Head of caudate nucleus (tissue), 42 donors: ENCODE measurements at regions not wholly inside any gene's neighbourhood (a gene's known extent, or its start where the extent isn't known, plus 50 kb on each side); places are given as distances from the start of the nearest gene placed in this dataset.
"Not testable (repeated sequence)": the region's sequence is repeated elsewhere in the genome, so short reads cannot be mapped to it uniquely, and the experiment has no call there.

Source experiments
- DNase-seq, 42 donors: peaks; one replicate each; pipeline versions ENCODE4 v3.0.0 to v3.0.0-alpha.2; 2020 to 2021; ENCODE audit warnings: mixed read lengths in 7 of 42
- intact Hi-C: fragments of 100-400 bp; cut with DNase I; formaldehyde crosslinking; loops from one replicate; pipeline ENCODE4 v1.15.0; 2022

DNA sequence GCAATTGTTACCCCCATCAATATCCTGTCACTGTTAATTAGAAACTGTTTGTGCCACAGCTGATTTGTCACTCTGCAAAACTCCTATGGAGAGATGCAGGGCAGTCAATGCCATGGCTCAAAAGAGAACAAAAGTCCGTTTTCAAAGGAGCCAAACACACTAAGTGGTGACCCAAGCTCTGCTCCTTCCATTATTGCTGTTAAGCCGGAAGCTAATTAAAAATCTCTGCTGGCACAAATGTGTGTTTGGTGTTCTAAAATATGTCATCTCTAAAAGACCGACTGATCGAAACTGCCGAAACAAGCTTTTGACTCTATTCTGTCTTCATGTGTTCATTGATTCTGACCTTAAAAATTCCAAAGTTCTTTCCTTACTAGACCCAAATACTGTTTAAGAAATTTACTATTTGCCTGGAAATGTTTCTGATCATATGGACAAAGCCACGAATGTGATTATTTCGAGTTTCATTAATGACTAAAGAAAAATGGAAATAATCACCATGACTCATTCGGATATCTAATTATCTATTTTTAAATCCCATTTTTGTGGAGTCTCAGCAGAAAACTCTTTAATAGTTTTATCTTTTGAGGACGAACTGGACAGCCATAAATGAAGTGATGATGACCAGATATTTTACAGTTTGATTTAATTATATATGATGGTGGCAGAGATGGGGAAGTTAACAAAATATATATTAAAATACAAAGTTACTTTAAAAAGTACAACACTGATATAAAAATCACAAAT, 287.6 kb downstream of the SOCS6 start:
- intact Hi-C loops = no loop called here
- no peak for DNase-seq

DNA sequence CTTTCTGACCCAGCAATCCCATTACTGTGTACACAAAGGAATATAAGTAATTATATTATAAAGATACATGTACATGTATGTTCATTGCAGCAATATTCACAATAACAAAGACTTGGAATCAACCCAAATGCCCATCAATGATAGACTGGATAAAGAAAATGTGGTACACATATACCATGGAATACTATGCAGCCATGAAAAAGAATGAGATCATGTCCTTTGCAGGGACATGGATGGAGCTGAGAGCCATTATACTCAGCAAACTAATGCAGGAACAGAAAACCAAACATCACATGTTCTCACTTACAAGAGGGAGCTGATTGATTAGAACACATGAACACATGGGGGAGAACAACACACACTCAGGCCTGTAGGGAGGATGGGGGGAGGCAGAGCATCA, 286.1 kb downstream of the SOCS6 start:
- DNase-seq, intact Hi-C loops: not testable (repeated sequence)

DNA sequence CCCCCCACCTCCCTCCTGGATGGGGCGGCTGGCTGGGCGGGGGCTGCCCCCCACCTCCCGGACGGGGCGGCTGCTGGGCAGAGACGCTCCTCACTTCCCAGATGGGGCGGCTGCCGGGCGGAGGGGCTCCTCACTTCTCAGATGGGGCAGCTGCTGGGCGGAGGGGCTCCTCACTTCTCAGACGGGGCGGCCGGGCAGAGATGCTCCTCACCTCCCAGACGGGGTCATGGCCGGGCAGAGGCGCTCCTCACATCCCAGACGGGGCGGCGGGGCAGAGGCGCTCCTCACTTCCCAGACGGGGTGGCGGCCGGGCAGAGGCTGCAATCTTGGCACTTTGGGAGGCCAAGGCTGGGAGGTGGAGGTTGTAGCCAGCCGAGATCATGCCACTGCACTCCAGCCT, 280.8 kb downstream of the SOCS6 start:
- intact Hi-C loops, DNase-seq: not testable (repeated sequence)

DNA sequence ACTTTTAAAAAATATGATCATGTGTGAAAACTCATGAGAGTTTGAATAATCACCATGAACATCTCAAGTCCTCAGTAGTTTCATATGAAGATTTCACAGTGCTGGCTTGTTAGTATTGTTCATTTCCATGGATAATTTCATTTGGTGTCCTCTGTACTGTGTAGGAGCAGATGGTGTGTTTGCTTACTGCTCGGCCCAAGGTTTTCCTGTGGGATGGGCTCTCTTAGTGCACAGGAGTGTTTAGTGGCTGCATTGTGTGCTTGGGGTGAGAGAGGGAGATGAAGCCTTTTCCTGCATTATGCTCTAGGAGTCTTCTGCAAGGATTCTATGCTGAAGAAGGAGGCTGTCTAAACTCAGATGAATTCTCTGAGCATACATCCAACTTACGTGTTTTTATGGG, 270.6 kb downstream of the SOCS6 start:
- intact Hi-C loops = no loop called here
- no peak for DNase-seq

DNA sequence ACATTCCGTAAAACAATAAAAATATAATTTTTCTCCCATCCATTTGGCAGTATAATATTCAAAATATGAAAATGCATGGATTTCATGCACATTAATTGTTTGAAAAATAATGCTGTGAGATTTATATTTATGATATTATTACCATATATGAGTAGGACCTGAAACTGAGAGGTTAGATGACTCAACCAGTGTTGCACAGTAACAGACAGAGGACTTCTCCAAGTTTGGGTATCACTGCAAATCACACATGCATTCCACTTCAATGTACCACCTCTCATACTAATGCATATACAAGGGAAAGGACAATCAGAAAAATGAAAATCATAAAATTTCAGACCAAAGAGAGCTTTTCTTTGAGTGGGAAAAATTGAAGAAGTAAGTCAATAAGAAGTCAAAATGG, 269.5 kb downstream of the SOCS6 start:
- intact Hi-C loops = no loop called here
- no peak for DNase-seq

DNA sequence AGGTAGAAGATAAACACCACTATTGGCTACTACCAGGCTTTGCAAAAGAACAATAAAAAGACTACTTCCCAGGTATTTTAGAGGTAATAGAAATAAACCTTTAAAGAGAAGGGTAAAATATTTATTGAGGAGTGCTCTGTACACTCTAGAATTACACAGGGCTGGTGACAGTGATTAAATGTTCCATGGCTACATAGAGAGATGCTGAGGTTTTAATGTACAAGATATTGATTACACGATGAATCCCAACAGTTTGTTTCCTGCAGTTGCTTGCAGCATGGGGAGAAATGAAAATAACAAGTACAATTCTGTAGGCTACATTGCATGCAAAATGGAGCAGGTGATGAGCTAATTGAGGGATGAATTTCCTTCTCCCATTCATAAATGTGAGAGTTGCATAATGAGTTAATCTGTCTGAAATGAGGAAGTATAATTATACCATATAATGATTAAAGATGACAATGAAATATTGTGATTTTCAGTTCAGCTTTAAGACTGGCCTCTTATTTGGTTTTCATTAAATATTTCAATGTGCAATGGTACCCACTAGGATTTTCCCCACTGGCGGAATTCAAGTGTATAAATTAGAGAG, 266.1 kb downstream of the SOCS6 start:
- intact Hi-C loops = no loop called here
- no peak for DNase-seq

DNA sequence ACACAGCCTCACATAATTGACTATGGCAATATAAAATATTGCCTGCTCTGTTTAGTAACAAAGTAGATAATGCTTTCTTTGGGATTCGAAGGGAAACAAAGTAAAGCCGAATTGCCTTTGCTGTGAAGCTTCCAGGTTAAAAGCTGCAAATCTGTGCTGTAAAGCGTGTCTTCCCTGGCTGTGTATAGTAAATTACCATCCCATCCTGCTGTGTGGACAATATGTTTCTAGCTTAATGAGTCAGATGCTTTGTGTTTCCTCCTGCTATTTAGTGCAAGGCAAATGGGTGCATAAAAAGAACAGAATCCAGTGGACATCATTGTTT, 265.1 kb downstream of the SOCS6 start:
- intact Hi-C loops = no loop called here
- no peak for DNase-seq

DNA sequence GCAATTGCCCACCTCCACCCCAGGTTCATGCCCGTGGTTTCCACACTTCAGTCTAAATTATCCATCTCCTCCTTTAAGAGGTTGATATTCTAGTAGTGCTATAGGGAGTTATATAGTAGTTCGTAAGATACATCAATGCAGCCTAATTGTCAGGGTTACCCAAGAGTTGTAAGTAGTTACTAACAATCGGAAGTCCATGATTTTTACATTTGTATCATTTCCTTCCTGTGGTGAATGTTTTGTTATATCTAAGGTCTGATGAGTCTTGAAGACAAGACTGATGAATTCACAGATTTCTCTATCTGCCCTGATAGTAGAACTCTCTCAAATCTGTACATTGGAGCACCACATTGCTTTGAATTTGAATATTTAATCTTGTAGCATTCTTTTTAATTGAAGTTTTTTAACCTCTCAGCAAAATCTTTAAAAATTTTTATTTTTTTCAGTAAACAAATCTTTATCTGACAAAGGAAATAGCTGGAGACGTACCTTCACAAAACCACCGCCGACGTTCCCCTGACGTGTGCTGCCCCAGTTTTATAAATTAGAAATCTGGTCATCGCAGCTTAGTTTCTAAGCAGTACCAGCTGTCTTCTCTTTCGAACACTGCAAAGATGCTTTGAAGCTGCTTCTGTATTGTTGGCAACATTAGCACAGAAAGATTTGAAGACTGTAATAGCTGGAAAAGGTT, 264.5 kb downstream of the SOCS6 start:
- DNase-seq = no peak
- intact Hi-C loops = no loop called here

DNA sequence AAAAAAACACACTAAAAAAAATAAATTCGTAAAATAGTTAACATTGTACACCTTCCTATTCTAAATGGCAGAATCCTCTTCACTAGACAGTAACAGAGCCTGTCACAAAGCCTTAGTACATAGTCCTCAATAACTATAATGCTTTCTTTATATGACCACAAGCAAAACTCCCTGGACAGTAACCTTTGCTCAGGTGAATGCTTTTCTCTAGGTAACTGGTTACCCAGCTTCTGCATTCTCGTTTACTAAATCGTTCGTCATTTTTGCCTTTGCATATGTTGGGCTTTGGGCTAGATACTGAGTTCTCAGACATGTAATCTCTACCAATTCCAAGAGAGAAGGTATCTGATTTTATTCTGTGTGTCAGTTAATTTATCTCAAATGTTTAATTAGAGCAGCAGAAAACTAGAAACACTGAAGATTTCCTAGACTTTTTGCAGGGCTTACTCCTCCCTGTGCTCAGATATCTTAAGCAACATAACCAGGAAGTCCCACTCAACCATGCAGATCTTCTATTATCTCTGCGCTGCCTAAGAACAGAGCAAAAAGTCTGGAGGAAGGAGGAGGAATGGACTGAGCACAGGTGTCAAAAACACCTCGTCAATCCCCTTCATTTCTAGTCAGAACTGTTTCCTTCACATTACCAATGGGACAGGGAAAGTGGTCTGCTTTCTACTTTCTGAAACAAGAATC, 247.7 kb downstream of the SOCS6 start:
- intact Hi-C loops = no loop called here
- no peak for DNase-seq

DNA sequence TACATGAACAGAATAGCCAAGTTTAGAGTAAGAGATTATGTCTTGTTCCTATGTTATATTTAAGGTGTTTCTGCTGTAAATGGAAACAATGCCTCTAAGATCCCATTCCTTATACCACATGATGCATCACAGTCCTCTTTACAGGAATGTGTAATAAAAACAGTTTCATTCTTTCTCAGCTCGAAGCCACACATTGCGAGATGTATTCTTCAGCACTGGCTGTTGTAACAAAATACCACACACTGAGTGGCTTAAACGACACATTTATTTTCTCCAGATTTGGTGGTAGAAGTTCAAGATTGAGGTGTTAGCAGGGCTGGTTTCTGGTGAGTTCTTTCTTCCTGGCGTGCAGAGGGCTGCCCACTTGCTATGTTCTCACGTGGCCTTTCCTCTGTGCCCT, 246.2 kb downstream of the SOCS6 start:
- DNase-seq = no peak
- intact Hi-C loops = no loop called here

DNA sequence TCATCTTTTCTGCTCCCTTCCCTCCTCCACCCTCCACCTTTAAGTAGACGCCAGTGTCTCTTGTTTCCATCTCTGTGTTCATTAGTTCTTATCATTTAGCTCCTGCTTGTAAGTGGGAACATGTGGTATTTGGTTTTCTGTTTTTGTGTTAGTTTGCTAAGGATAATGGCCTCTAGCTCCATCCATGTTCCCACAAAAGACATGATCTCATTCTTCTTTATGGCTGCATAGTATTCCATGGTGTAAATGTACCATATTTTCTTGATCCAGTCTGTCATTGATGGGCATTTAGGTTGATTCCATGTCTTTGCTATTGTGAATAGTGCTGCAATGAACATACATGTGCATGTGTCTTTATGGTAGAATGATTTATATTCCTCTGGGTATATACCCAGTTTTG, 236.5 kb downstream of the SOCS6 start:
- DNase-seq, intact Hi-C loops: not testable (repeated sequence)

DNA sequence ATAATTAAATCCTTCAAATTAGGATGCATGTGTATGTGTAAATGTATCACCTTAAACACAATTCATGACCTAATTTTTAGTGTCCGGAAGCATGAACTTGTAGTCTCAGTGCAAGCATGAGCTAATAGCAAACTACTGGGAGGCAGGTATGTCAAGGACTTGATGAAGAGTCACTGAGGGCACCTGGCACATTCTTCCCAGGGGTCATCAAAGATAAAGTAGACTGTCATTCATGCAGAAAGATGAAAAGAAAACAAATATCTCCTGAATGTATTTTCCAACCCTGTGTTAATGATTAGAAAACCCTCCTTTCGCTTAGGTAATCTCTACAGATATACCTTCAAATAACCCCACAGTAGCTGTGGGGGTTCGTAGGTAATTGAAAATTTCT, 234.9 kb downstream of the SOCS6 start:
- intact Hi-C loops = no loop called here

DNA sequence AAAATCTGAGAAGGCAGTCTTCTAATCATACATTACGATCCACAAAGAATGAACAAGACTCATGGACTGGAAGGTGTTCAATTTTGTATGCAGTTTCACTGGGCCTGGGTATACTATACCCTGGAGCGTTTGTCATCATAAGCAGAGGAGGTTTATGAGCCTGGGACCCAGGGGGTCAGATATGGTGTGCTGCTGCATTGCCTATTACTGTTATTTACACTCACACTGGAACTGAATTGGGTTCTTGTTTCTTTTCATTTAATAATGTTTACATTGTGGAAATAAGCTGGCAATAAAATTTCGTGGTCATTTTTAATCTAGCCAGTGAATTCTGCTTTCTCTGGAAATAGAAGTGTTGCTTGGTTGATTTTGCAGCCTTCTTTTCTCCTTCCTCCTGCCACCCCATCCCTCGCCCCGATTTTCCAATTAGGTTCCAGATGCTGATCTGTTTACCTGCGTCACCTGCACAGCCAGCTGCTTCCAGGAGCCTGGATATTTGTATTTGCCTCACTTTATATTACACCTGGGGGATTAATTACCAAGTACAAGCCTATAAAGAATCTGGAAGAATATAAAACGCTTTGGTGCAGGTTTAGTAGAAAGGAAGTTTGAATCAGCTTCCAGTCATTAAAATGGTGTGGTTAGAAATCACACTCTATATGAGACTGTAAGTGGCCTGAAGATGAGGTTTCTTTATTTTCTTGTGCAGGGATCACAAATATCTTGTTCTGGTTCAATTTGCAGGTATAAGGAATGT, 234.4 kb downstream of the SOCS6 start:
- intact Hi-C loops = no loop called here
- no peak for DNase-seq

More for the DNA sequence above, 234.9 kb downstream of the SOCS6 start:
- DNase-seq = no peak

DNA sequence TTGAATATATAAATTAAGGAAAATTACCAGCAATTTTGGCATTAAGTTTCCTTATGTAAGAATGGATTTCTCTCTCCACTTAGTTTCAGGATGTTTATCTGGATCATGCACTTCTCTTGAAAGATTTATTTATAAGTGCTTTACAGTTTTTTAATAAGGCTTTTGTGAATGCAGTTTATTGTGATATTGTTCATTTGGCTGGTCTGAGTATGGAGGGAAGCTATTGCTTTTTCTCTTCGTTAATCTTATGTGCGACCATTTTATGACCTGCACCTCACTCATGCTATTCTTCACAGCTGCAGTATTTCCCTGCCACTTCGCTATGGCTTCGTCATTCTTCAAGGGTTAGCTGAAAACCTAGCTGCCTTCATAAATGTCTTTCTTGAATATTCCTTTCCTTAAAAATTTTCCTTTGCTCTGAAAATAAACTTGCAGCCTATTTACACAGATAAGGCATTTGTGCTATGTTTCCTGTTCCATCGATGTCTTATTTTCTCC, 233.4 kb downstream of the SOCS6 start:
- intact Hi-C loops = no loop called here
- DNase-seq = no peak

DNA sequence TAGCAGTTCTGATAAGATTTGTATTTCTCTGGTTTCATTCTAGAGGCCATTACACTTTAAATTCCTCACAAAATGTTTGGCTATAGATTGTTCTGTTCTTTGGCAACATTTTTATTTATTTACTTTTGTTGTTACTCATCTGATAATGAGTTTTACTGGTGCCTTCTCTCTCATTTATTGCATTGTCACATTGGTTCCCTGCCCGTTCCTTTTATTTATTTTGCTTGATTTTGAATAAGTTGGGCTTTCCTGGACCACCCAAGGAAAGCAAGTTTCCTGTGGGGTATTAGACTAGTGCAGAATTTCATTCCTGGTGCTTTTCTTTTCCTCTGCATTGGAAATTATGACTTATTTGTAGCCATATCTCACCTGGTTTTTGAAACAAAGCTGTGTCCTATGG, 232.0 kb downstream of the SOCS6 start:
- intact Hi-C loops = no loop called here
- no peak for DNase-seq

DNA sequence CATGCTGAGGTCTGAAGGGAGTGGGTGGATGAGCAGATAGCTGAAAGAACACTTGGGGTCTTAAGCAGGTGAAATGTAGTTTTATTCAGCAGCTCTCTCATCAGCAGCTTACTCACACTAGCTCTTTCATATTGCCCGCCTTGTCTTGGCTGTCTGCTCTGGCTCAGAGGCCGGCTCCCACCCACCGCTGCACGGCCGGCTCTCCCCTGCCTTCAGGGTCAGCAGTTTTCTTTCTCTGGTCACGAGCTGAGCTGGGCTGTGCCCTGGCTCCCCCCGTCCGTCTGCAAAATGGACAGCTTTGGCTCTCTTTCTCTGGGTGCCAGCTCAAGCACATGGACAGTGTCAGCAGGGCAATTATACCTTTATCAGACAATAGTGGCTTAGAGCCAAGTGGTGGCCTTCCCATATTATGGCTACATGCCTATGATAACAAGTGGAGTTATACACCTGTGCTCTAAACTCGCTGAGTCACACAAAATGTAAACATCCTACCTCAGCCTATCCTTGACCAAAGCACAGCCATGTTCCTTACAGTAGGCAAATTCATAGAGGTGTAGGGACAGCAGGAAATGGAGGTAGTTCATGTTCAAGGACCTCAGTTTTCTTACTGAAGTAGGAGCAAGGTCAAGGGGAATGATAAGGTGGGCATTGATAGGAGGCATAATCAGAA, 224.8 kb downstream of the SOCS6 start:
- no peak for DNase-seq
- intact Hi-C loops = no loop called here

DNA sequence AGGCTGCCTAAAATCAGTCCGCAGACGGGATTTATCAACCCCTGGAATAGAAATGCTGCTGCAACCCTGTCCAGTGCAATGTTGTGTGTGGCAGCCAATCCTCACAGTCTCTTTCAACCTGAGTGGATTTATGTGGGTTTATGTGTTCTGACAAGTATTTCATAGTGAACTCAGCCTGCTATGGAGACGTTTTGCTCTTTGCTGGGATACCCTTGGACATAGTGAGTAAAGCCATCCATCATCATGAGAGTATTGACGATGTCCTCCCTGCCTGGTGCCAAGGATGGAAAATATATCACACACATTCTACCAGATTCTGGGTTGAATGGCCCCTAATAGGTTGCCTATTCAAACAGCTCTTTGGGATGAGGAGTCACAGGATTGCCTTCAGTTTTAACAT, 219.1 kb downstream of the SOCS6 start:
- no peak for DNase-seq
- intact Hi-C loops = no loop called here

DNA sequence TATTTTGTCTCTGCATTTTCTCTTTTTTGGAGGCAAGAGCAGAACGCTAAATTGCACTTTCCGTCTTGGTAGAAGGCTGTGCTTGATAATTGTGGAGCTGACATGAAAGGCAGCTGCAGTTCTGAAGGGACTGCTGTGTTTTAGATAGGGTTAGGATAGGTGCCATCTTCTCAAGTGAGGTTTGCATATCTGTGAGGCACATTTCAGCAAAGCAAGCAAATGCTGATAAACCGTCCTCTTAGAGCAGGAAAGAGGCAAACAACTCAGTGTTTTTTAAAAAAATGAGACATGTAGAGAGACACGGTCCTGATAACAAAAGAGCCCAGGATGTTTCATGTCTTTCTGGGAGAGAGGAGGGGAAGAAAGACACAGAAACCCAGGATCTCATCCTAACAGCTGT, 217.7 kb downstream of the SOCS6 start:
- intact Hi-C loops = no loop called here
- no peak for DNase-seq

DNA sequence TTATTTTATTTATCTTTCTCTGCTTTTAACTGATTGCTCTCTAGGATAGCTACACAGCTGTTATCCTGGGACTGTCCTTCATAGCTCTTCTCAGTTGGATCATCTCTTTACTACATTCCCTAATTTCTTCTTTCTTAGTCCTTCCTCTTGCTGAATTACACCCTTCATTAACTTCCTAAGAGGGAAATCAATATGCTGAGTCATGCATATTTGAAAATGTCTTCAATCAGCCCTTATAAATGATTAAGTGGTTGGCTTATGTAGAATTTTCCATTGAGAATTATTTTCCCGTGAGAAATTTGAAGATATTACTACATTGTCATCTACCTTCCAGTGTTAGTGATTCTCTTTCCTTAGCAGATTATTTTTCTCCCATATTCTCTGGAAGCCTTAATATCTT, 214.2 kb downstream of the SOCS6 start:
- DNase-seq = no peak
- intact Hi-C loops = no loop called here
